Fibroblast of pulmonary artery (primary cell): ENCODE measurements at regions not wholly inside any gene's neighbourhood (a gene's known extent, or its start where the extent isn't known, plus 50 kb on each side); places are given as distances from the start of the nearest gene placed in this dataset.

ENCODE experiments used
- DNase-seq: peaks from one replicate; pipeline ENCODE4 v3.0.0-alpha.2; 2010; ENCODE audit warnings: low read depth
- H3K4me3 ChIP-seq: replicated peaks from 2 replicates; pipeline ENCODE4 v1.5.1; 2011; ENCODE audit warnings: low read depth, mild to moderate bottlenecking, control low read depth, low read length, moderate library complexity
- CTCF ChIP-seq: IDR thresholded peaks from 2 replicates; pipeline ENCODE4 v1.5.1; 2011; ENCODE audit warnings: mild to moderate bottlenecking, control low read depth, low read length, inconsistent platforms; ENCODE audit errors: missing control alignments

- TF ChIP-seq CTCF, result no peak
- no peak for DNase-seq
- H3K4me3 ChIP-seq, result no peak overlapping the region
Observed at GRCh38 chr1:244106837-244107493, 55.9 kb downstream of the ZBTB18 start.

- H3K4me3 ChIP-seq, result no peak overlapping the region
- no peak for TF ChIP-seq CTCF
- no peak for DNase-seq
Observed at GRCh38 chr1:244111027-244111426, 59.9 kb downstream of the ZBTB18 start.

GRCh38 chr1:244112041-244112440, 61.0 kb downstream of the ZBTB18 start:
- TF ChIP-seq CTCF, result no peak
- no peak for DNase-seq
- no peak overlapping the region for H3K4me3 ChIP-seq

GRCh38 chr1:244112636-244113035, 61.6 kb downstream of the ZBTB18 start:
- peak; percentile 58 for DNase-seq
- no peak for TF ChIP-seq CTCF
- no peak overlapping the region for H3K4me3 ChIP-seq

GRCh38 chr1:244113532-244114320, 62.6 kb downstream of the ZBTB18 start:
- peak; percentile 35 for DNase-seq
- no peak for TF ChIP-seq CTCF
- H3K4me3 ChIP-seq, result no peak overlapping the region

GRCh38 chr1:244114892-244115291, 63.8 kb downstream of the ZBTB18 start:
- DNase-seq, result no peak
- TF ChIP-seq CTCF, result no peak
- no peak overlapping the region for H3K4me3 ChIP-seq
